Naive thymus-derived CD4-positive, alpha-beta T cell (primary cell): ENCODE measurements at regions not wholly inside any gene's neighbourhood (a gene's known extent, or its start where the extent isn't known, plus 50 kb on each side); places are given as distances from the start of the nearest gene placed in this dataset.

Experiments
- ATAC-seq: fragments of 150-1000 bp; cut with Tn5 transposase; 2 replicates; pipeline ENCODE4 v1.10.0; 2021; ENCODE audit warnings: mild to moderate bottlenecking, moderate library complexity
- CTCF ChIA-PET: fragments of 350-600 bp; sonication (Branson Sonifier 250); formaldehyde crosslinking; loops from one replicate; lab custom pipeline; 2021; ENCODE audit warnings: antibody characterized with exemption; lab: Charles Lee
- POLR2A ChIA-PET: fragments of 350-600 bp; sonication (Branson Sonifier 250); formaldehyde crosslinking; loops from one replicate; lab custom pipeline; 2021; ENCODE audit warnings: antibody characterized with exemption, inconsistent platforms; lab: Charles Lee
- DNase-seq, 9 donors: peaks; one replicate each; pipeline versions ENCODE4 v3.0.0 to v3.0.0-alpha.2; 2020 to 2022; ENCODE audit warnings: mixed read lengths in 1 of 9
- H3K27ac ChIP-seq: one replicate; pipeline ENCODE4 v1.7.0; 2013; ENCODE audit warnings: mild to moderate bottlenecking, low read depth, low read length, moderate library complexity
- H3K27me3 ChIP-seq, 2 donors: one replicate each; pipeline ENCODE4 v1.7.0; 2013; ENCODE audit warnings: low read length in 2 of 2, mild to moderate bottlenecking in 2 of 2, moderate library complexity in 2 of 2; ENCODE audit not compliant: control insufficient read depth in 2 of 2, insufficient read depth in 2 of 2
- H3K36me3 ChIP-seq, 3 experiments: 1 replicate in 2 of 3; 2 replicates in 1 of 3; pipeline ENCODE4 v1.7.0; 2013; ENCODE audit warnings: low read length in 3 of 3, mild to moderate bottlenecking in 3 of 3, moderate library complexity in 1 of 3; ENCODE audit not compliant: insufficient read depth in 3 of 3, control insufficient read depth in 2 of 3
- H3K4me1 ChIP-seq, 2 donors: one replicate each; pipeline ENCODE4 v1.7.0; 2013; ENCODE audit warnings: low read length in 2 of 2, mild to moderate bottlenecking in 2 of 2, moderate library complexity in 1 of 2; ENCODE audit not compliant: control insufficient read depth in 2 of 2, insufficient read depth in 2 of 2
- H3K4me3 ChIP-seq: 2 replicates; pipeline ENCODE4 v1.7.0; 2013; ENCODE audit warnings: mild to moderate bottlenecking, low read length
- H3K9me3 ChIP-seq, 3 experiments: 1 replicate in 2 of 3; 2 replicates in 1 of 3; pipeline ENCODE4 v1.7.0; 2013; ENCODE audit warnings: low read length in 3 of 3; ENCODE audit not compliant: control insufficient read depth in 2 of 3
- H3K27ac Mint-ChIP-seq, 9 donors: one replicate each; pipeline ENCODE4 v1.8.0; 2020 to 2022; ENCODE audit warnings: mixed read lengths in 9 of 9, mild to moderate bottlenecking in 8 of 9, moderate library complexity in 5 of 9, inconsistent platforms in 2 of 9
- H3K27me3 Mint-ChIP-seq, 5 donors: one replicate each; pipeline ENCODE4 v1.8.0; 2021 to 2022; ENCODE audit warnings: mixed read lengths in 5 of 5, mild to moderate bottlenecking in 1 of 5
- H3K36me3 Mint-ChIP-seq, 5 donors: one replicate each; pipeline ENCODE4 v1.8.0; 2020 to 2022; ENCODE audit warnings: mixed read lengths in 5 of 5, mild to moderate bottlenecking in 3 of 5, inconsistent platforms in 1 of 5
- H3K4me1 Mint-ChIP-seq, 7 donors: one replicate each; pipeline ENCODE4 v1.8.0; 2020 to 2022; ENCODE audit warnings: mixed read lengths in 7 of 7, mild to moderate bottlenecking in 3 of 7, inconsistent platforms in 1 of 7
- H3K4me3 Mint-ChIP-seq, 10 donors: one replicate each; pipeline ENCODE4 v1.8.0; 2020 to 2022; ENCODE audit warnings: mild to moderate bottlenecking in 10 of 10, mixed read lengths in 10 of 10, moderate library complexity in 6 of 10, inconsistent platforms in 2 of 10
- H3K9me3 Mint-ChIP-seq, 11 donors: one replicate each; pipeline ENCODE4 v1.8.0; 2020 to 2022; ENCODE audit warnings: mixed read lengths in 11 of 11, mild to moderate bottlenecking in 4 of 11, inconsistent platforms in 1 of 11, moderate library complexity in 1 of 11
- intact Hi-C, 2 donors: fragments of 100-400 bp; cut with micrococcal nuclease; formaldehyde crosslinking; loops; one replicate each; pipeline ENCODE4 v1.15.1; 2023

DNA sequence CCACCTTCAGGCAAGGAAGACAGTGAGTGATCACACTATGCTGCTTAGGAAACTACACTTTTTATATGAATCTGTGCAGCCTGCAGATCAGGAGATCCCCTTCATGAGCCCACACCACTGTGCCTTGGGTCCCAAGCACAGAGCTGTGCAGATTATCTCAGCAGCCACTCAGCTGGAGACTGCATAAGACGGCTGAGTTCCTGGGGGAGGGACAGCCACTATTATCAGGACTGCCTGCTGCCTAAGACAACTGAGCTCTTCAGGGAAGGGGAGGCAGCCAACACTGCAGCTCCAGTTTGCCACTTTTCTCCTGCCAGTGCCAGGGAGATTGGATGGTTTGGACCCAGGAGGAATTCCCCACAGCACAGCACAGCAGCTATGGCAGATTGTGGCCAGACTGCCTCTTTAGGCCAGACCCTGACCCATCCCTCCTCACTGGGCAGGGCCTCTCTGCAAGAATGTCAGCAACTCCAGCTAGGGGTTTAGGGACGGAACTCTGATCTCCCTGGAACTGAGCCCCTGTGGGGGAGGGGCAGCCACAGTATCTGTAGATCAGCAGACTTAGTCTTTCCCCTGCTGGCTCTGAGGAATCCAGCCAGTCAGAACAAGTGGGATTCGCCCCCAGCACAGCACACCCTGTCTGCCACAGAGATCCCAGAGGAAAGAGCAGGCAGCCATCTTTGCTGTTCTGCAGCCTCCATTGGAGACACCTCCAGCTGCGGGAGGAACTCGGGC lies 141.3 kb downstream of the KLHL28 start:
- Mint-ChIP-seq H3K27ac (no peak overlapping the region), H3K27me3 (peaks cover 4 to 28% (median 23%) of the 10 kb centered on the region in 5 donors), H3K4me1 (no peaks in the 10 kb centered on the region), H3K36me3 (no peaks in the 10 kb centered on the region), H3K9me3 (peaks cover 0 to 14% (median 3%) of the 10 kb centered on the region in 11 donors), H3K4me3 (no peak overlapping the region)
- no peak for ATAC-seq
- H3K4me3 ChIP-seq = no peak overlapping the region
- no peaks in the 10 kb centered on the region for H3K36me3 ChIP-seq
- intact Hi-C loops = no loop called here
- DNase-seq = no peak
- H3K9me3 ChIP-seq = no peaks in the 10 kb centered on the region
- H3K27ac ChIP-seq = no peak overlapping the region
- no peaks in the 10 kb centered on the region for H3K27me3 ChIP-seq
- H3K4me1 ChIP-seq = no peaks in the 10 kb centered on the region
- ChIA-PET POLR2A (no interaction called here), CTCF (no interaction called here)

- Histone ChIP-seq H3K27me3 (no peaks in the 10 kb centered on the region), H3K4me1 (no peaks in the 10 kb centered on the region), H3K9me3 (no peaks in the 10 kb centered on the region), H3K27ac (no peak overlapping the region), H3K4me3 (no peak overlapping the region), H3K36me3 (no peaks in the 10 kb centered on the region)
- Mint-ChIP-seq H3K4me3 (no peak overlapping the region), H3K27me3 (peaks cover 6 to 29% (median 22%) of the 10 kb centered on the region in 5 donors), H3K36me3 (no peaks in the 10 kb centered on the region), H3K9me3 (no peaks in the 10 kb centered on the region), H3K4me1 (no peaks in the 10 kb centered on the region), H3K27ac (no peak overlapping the region)
- DNase-seq (no peak), ATAC-seq (no peak)
- POLR2A ChIA-PET = no interaction called here
- intact Hi-C loops = no loop called here
- CTCF ChIA-PET = no interaction called here
Measured at GRCh38 chr14:44814196-44814595, 147.6 kb downstream of the KLHL28 start.

DNA sequence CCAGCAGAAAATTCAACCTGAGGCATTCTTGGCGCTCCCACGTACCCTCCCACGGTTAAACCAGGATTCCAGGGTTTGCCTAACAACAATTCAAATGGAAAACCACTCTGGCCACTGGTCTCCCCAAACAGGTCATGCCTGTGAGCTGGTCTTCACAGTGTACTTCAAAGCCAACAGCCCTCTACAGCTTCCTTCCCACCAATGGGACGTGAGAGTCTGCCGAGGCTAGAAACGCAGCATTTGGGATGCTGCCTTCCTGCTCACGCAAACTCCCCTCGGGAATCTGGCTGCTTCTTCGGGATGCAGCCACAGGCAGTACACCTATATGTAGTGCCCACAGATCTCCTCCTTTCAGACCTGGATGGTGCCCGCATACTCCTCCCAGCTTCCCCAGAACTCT lies 149.1 kb downstream of the KLHL28 start:
- H3K27me3 Mint-ChIP-seq = peaks cover 6 to 21% (median 15%) of the 10 kb centered on the region in 5 donors
- POLR2A ChIA-PET = no interaction called here
- DNase-seq = no peak
- no peaks in the 10 kb centered on the region for H3K4me1 Mint-ChIP-seq
- CTCF ChIA-PET = no interaction called here
- Histone ChIP-seq H3K27me3 (no peaks in the 10 kb centered on the region), H3K27ac (no peak overlapping the region), H3K4me1 (no peaks in the 10 kb centered on the region), H3K36me3 (no peaks in the 10 kb centered on the region), H3K9me3 (no peaks in the 10 kb centered on the region), H3K4me3 (no peak overlapping the region)
- H3K9me3 Mint-ChIP-seq = no peaks in the 10 kb centered on the region
- no peaks in the 10 kb centered on the region for H3K36me3 Mint-ChIP-seq
- no peak for ATAC-seq
- no peak overlapping the region for H3K27ac Mint-ChIP-seq
- intact Hi-C loops = no loop called here
- no peak overlapping the region for H3K4me3 Mint-ChIP-seq

GRCh38 chr14:44804391-44804790 lies 157.4 kb downstream of the KLHL28 start:
- no peaks in the 10 kb centered on the region for H3K36me3 ChIP-seq
- no peak overlapping the region for H3K4me3 ChIP-seq
- no peaks in the 10 kb centered on the region for H3K4me1 ChIP-seq
- Mint-ChIP-seq H3K4me1 (peaks cover 0 to 2% (median 0%) of the 10 kb centered on the region in 7 donors), H3K27ac (no peak overlapping the region), H3K36me3 (no peaks in the 10 kb centered on the region), H3K4me3 (no peak overlapping the region), H3K9me3 (no peaks in the 10 kb centered on the region), H3K27me3 (peaks cover 0 to 20% (median 9%) of the 10 kb centered on the region in 5 donors)
- ChIA-PET CTCF (interaction anchor here (0.7 kb wide), 1 partner anchor 64 kb away, joined by 3 read pairs; no protein-coding TSS in a partner anchor), POLR2A (no interaction called here)
- intact Hi-C loops = no loop called here
- no peak overlapping the region for H3K27ac ChIP-seq
- no peak for ATAC-seq
- no peak for DNase-seq
- H3K9me3 ChIP-seq = no peaks in the 10 kb centered on the region
- H3K27me3 ChIP-seq = no peaks in the 10 kb centered on the region

GRCh38 chr14:44803239-44803905 lies 158.4 kb downstream of the KLHL28 start:
- no peak overlapping the region for H3K27ac Mint-ChIP-seq
- ChIA-PET CTCF (interaction anchor here (0.7 kb wide), 1 partner anchor 63 kb away, joined by 3 read pairs; no protein-coding TSS in a partner anchor), POLR2A (no interaction called here)
- no peaks in the 10 kb centered on the region for H3K9me3 ChIP-seq
- H3K27me3 Mint-ChIP-seq = peaks cover 0 to 23% (median 14%) of the 10 kb centered on the region in 5 donors
- ATAC-seq = no peak
- peak in 2 of 9 donors; percentile 0 to 1 for DNase-seq
- no peaks in the 10 kb centered on the region for H3K27me3 ChIP-seq
- H3K36me3 ChIP-seq = no peaks in the 10 kb centered on the region
- H3K4me1 ChIP-seq = no peaks in the 10 kb centered on the region
- H3K36me3 Mint-ChIP-seq = no peaks in the 10 kb centered on the region
- peaks cover 0 to 2% (median 0%) of the 10 kb centered on the region in 7 donors for H3K4me1 Mint-ChIP-seq
- H3K4me3 Mint-ChIP-seq = no peak overlapping the region
- no peak overlapping the region for H3K27ac ChIP-seq
- intact Hi-C loops = no loop called here
- H3K4me3 ChIP-seq = no peak overlapping the region
- H3K9me3 Mint-ChIP-seq = peaks cover 0 to 2% (median 0%) of the 10 kb centered on the region in 11 donors

DNA sequence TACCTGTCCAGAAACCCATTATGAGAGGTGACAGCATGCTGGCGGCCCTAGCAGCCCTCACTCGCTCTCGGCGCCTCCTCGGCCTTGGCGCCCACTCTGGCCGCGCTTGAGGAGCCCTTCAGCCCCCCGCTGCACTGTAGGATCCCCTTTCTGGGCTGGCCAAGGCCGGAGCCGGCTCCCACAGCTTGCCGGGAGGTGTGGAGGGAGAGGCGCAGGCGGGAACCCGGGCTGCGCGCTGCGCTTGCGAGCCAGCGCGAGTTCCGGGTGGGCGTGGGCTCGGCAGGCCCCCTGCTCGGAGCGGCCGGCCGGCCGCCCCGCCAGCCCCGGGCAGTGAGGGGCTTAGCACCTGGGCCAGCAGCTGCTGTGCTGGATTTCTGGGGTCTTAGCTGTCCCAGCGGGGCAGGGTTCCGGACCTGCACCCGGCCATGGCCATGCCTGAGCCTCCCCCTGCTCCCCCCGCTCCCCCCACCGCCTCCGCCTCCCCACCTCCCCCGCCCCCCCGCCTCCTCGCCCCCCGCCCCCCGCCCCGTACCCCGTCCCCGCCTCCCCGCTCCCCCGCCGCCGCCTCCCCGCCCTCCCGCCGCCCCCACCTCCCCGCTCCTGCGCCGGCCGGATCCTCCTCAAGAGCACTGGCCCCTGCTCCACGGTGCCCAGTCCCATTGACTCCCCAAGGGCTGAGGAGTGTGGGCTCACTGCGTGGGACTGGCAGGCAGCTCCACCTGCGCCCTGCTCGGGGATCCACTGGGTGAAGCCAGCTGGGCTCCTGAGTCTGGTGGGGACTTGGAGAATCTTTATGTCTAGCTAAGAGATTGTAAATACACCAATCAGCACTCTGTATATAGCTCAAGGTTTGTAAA lies 163.1 kb downstream of the KLHL28 start:
- no peaks in the 10 kb centered on the region for H3K36me3 Mint-ChIP-seq
- no peak for ATAC-seq
- intact Hi-C loops = no loop called here
- peaks cover 0 to 3% (median 0%) of the 10 kb centered on the region in 11 donors for H3K9me3 Mint-ChIP-seq
- POLR2A ChIA-PET = no interaction called here
- CTCF ChIA-PET = no interaction called here
- Histone ChIP-seq H3K9me3 (no peaks in the 10 kb centered on the region), H3K27me3 (no peaks in the 10 kb centered on the region), H3K36me3 (no peaks in the 10 kb centered on the region), H3K4me1 (no peaks in the 10 kb centered on the region), H3K4me3 (no peak overlapping the region), H3K27ac (no peak overlapping the region)
- H3K4me3 Mint-ChIP-seq = no peak overlapping the region
- H3K4me1 Mint-ChIP-seq = no peaks in the 10 kb centered on the region
- no peak overlapping the region for H3K27ac Mint-ChIP-seq
- H3K27me3 Mint-ChIP-seq = peaks cover 0 to 16% (median 8%) of the 10 kb centered on the region in 5 donors
- no peak for DNase-seq
